Activated CD4-positive, alpha-beta T cell treated with anti-CD3 and anti-CD28 coated beads, Interleukin-2, amount 10 ng/mL, durations not matched to agents 24 days and 14 days (primary cell): ENCODE measurements at regions not wholly inside any gene's neighbourhood (a gene's known extent, or its start where the extent isn't known, plus 50 kb on each side); places are given as distances from the start of the nearest gene placed in this dataset.
"Not testable (repeated sequence)": the region's sequence is repeated elsewhere in the genome, so short reads cannot be mapped to it uniquely, and the experiment has no call there.

Source experiments
- DNase-seq: peaks from one replicate; pipeline ENCODE4 v3.0.0; 2022
- H3K27ac Mint-ChIP-seq: one replicate; pipeline ENCODE4 v1.8.0; 2022; ENCODE audit warnings: mild to moderate bottlenecking, mixed read lengths
- H3K27me3 Mint-ChIP-seq: one replicate; pipeline ENCODE4 v1.8.0; 2022; ENCODE audit warnings: mixed read lengths
- H3K36me3 Mint-ChIP-seq: one replicate; pipeline ENCODE4 v1.8.0; 2022; ENCODE audit warnings: low read depth, mild to moderate bottlenecking, mixed read lengths
- H3K4me1 Mint-ChIP-seq: one replicate; pipeline ENCODE4 v1.8.0; 2021; ENCODE audit warnings: mixed read lengths
- H3K4me3 Mint-ChIP-seq: one replicate; pipeline ENCODE4 v1.8.0; 2022; ENCODE audit warnings: mild to moderate bottlenecking, moderate library complexity, mixed read lengths
- H3K9me3 Mint-ChIP-seq: one replicate; pipeline ENCODE4 v1.8.0; 2021; ENCODE audit warnings: mixed read lengths
- intact Hi-C: fragments of 100-400 bp; cut with micrococcal nuclease; formaldehyde crosslinking; loops from one replicate; pipeline ENCODE4 v1.15.1; 2023

- intact Hi-C loops: no loop called here
- Mint-ChIP-seq H3K36me3 (no peaks in the 10 kb centered on the region), H3K4me1 (peaks cover 4% of the 10 kb centered on the region), H3K4me3 (no peak overlapping the region), H3K27ac (no peak overlapping the region), H3K9me3 (no peaks in the 10 kb centered on the region), H3K27me3 (peaks cover 33% of the 10 kb centered on the region)
- no peak for DNase-seq
Measured at GRCh38 chr14:106528717-106529116, 1002.3 kb downstream of the TMEM121 start.

GRCh38 chr14:106530031-106530422 lies 1003.6 kb downstream of the TMEM121 start:
- no peaks in the 10 kb centered on the region for H3K36me3 Mint-ChIP-seq

DNA sequence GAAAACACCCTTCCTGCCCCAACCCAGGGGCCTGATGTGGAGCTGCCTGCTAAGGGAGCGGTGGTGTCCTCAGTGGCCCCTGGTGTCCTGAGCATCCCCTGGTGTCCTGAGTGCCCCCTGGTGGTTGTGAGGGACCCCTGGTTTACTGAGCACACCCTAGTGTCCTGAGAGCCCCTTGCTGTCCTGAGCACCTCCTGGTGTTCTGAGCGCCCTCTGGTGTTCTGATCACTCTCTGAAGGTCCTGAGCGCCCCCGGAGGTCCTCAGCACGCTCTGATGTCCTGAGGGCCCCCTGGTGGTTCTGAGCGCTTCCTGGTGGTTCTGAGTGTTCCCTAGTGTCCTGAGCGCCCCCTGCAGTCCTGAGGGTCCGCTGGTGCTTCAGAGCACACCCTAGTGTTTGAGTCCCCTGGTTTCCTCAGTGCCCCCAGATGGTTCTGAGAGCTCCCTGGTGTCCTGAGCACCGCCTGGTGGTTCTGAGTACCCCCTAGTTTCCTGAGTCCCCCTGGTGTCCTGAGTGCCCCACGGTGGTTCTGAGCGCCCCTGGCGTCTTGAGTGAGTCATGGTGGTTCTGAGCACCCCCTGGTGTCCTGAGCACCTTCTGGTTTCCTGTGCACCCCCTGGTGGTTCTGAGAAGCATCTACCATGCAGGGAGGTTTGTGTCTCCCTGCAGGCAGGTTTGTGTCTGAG lies 1004.2 kb downstream of the TMEM121 start:
- peaks cover 34% of the 10 kb centered on the region for H3K27me3 Mint-ChIP-seq
- H3K36me3 Mint-ChIP-seq: no peaks in the 10 kb centered on the region
- H3K4me1 Mint-ChIP-seq: peaks cover 4% of the 10 kb centered on the region
- intact Hi-C loops: no loop called here
- DNase-seq: peak; percentile 75
- no peak overlapping the region for H3K27ac Mint-ChIP-seq
- no peak overlapping the region for H3K4me3 Mint-ChIP-seq
- H3K9me3 Mint-ChIP-seq: no peaks in the 10 kb centered on the region

More at GRCh38 chr14:106530031-106530422, 1003.6 kb downstream of the TMEM121 start:
- Mint-ChIP-seq H3K9me3 (no peaks in the 10 kb centered on the region), H3K4me3 (no peak overlapping the region), H3K27me3 (peaks cover 31% of the 10 kb centered on the region), H3K27ac (no peak overlapping the region), H3K4me1 (peaks cover 4% of the 10 kb centered on the region)
- intact Hi-C loops: no loop called here
- no peak for DNase-seq

- peak; percentile 51 for DNase-seq
Measured at GRCh38 chr14:106537597-106537996, 1011.2 kb downstream of the TMEM121 start.

GRCh38 chr14:106538201-106538600 lies 1011.8 kb downstream of the TMEM121 start:
- intact Hi-C loops: no loop called here
- Mint-ChIP-seq H3K4me1 (peaks cover 10% of the 10 kb centered on the region), H3K4me3 (no peak overlapping the region), H3K36me3 (peaks cover 1% of the 10 kb centered on the region), H3K27me3 (peaks cover 53% of the 10 kb centered on the region), H3K27ac (no peak overlapping the region), H3K9me3 (no peaks in the 10 kb centered on the region)
- DNase-seq: no peak

More at GRCh38 chr14:106537597-106537996, 1011.2 kb downstream of the TMEM121 start:
- H3K4me3 Mint-ChIP-seq, H3K27ac Mint-ChIP-seq, H3K36me3 Mint-ChIP-seq, H3K9me3 Mint-ChIP-seq, intact Hi-C loops: not testable (repeated sequence)
- H3K27me3 Mint-ChIP-seq: peaks cover 52% of the 10 kb centered on the region
- H3K4me1 Mint-ChIP-seq: peaks cover 11% of the 10 kb centered on the region

GRCh38 chr14:106547735-106548434 lies 1021.5 kb downstream of the TMEM121 start:
- no peak overlapping the region for H3K4me3 Mint-ChIP-seq
- no peak for DNase-seq
- no peak overlapping the region for H3K27ac Mint-ChIP-seq
- intact Hi-C loops: no loop called here
- H3K9me3 Mint-ChIP-seq: no peaks in the 10 kb centered on the region
- peaks cover 19% of the 10 kb centered on the region for H3K27me3 Mint-ChIP-seq
- peaks cover 7% of the 10 kb centered on the region for H3K4me1 Mint-ChIP-seq
- no peaks in the 10 kb centered on the region for H3K36me3 Mint-ChIP-seq

DNA sequence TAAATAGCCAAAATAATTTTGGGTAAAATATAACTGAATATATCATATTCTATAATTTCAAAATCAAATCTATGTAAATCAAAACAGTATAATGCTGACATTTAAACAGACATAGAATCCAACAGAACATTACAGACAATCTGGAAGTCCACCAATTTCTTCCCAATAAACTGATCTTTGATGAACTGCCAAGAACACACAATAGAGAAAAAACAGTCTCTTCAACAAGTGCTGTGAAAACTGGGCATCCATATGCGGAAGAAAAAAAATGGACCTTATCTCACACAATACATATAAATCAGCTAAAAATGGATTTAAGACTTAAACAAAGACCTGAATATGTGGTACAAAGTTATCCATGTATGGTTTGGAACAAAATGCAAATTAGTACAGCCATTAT lies 1022.7 kb downstream of the TMEM121 start:
- Mint-ChIP-seq H3K27me3 (peaks cover 19% of the 10 kb centered on the region), H3K4me3 (no peak overlapping the region), H3K27ac (no peak overlapping the region), H3K4me1 (peaks cover 7% of the 10 kb centered on the region), H3K36me3 (no peaks in the 10 kb centered on the region), H3K9me3 (no peaks in the 10 kb centered on the region)
- intact Hi-C loops: no loop called here
- DNase-seq: no peak

DNA sequence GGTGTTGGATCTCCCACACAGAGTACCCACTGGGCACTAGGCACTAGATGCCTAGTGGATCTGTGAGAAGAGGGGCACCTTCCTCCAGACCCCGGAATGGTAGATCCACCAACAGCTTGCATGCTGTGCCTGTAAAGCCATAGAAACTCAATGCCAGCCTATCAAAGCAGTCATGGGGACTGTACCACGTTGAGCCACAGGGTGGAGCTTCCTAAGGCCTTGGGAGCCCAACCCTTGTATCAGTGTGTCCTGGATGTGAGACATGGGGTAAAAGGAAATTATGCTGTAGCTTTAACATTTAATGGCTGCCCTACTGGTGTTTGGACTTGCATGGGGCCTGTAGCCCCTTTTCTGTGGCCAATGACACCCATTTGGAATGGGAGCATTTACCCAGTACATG lies 1024.9 kb downstream of the TMEM121 start:
- intact Hi-C loops: no loop called here
- H3K9me3 Mint-ChIP-seq: no peaks in the 10 kb centered on the region
- peaks cover 7% of the 10 kb centered on the region for H3K4me1 Mint-ChIP-seq
- peak; percentile 57 for DNase-seq
- no peaks in the 10 kb centered on the region for H3K36me3 Mint-ChIP-seq
- H3K27ac Mint-ChIP-seq: no peak overlapping the region
- no peak overlapping the region for H3K4me3 Mint-ChIP-seq
- peaks cover 16% of the 10 kb centered on the region for H3K27me3 Mint-ChIP-seq

DNA sequence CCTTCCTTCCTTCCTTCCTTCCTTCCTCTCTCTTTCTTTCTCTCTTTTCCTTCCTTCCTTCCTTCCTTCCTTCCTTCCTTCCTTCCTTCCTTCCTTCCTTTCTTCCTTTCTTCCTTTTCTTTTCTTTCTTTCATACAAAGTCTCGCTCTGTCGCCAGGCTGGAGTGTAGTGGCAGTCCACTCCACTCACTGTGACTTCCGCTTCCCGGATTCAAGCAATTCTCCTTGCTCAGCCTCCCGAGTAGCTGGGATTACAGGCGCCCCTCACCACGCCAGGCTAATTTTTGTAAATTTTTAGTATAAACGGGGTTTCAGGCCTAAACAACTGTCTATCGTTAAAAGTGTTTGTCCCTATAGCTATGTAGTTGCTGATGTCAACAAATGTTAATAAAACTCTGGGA lies 1029.8 kb downstream of the TMEM121 start:
- peak; percentile 40 for DNase-seq
- H3K27ac Mint-ChIP-seq, intact Hi-C loops, H3K4me3 Mint-ChIP-seq, H3K4me1 Mint-ChIP-seq, H3K36me3 Mint-ChIP-seq, H3K9me3 Mint-ChIP-seq: not testable (repeated sequence)
- H3K27me3 Mint-ChIP-seq: peaks cover 22% of the 10 kb centered on the region

GRCh38 chr14:106556665-106557289 lies 1030.4 kb downstream of the TMEM121 start:
- intact Hi-C loops: no loop called here
- Mint-ChIP-seq H3K27ac (no peak overlapping the region), H3K4me1 (no peaks in the 10 kb centered on the region), H3K27me3 (peaks cover 22% of the 10 kb centered on the region), H3K9me3 (no peaks in the 10 kb centered on the region), H3K36me3 (no peaks in the 10 kb centered on the region), H3K4me3 (no peak overlapping the region)
- DNase-seq: peak; percentile 93

DNA sequence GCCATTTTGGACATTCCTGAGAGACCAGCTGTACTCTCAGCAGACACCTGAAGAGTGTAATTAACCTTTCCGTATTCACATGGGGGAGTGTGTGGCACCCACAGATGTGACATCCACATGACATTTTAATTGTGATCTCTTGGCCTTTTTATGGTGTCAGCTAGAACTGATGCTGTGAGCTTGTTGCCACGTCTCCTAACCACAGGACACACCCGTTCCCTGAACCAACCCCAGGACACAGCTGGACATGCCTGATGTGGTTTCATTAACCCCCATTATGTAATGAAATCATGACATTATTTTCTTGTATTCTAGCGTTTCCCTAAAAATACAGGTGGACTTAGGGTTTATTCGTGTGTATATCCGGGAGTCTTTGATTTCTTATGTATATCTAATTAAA lies 1036.1 kb downstream of the TMEM121 start:
- H3K9me3 Mint-ChIP-seq: no peaks in the 10 kb centered on the region
- H3K4me3 Mint-ChIP-seq: no peak overlapping the region
- no peak overlapping the region for H3K27ac Mint-ChIP-seq
- no peaks in the 10 kb centered on the region for H3K36me3 Mint-ChIP-seq
- DNase-seq: peak; percentile 37
- no peaks in the 10 kb centered on the region for H3K4me1 Mint-ChIP-seq
- H3K27me3 Mint-ChIP-seq: peaks cover 35% of the 10 kb centered on the region
- intact Hi-C loops: no loop called here

- intact Hi-C loops: no loop called here
- Mint-ChIP-seq H3K4me1 (no peaks in the 10 kb centered on the region), H3K4me3 (no peak overlapping the region), H3K9me3 (no peaks in the 10 kb centered on the region), H3K36me3 (no peaks in the 10 kb centered on the region), H3K27ac (no peak overlapping the region), H3K27me3 (peaks cover 37% of the 10 kb centered on the region)
- peak; percentile 90 for DNase-seq
Measured at GRCh38 chr14:106564058-106564643, 1037.8 kb downstream of the TMEM121 start.

- Mint-ChIP-seq H3K36me3 (no peaks in the 10 kb centered on the region), H3K9me3 (no peaks in the 10 kb centered on the region), H3K27me3 (peaks cover 21% of the 10 kb centered on the region)
Measured at GRCh38 chr14:106578481-106578880, 1052.1 kb downstream of the TMEM121 start.

DNA sequence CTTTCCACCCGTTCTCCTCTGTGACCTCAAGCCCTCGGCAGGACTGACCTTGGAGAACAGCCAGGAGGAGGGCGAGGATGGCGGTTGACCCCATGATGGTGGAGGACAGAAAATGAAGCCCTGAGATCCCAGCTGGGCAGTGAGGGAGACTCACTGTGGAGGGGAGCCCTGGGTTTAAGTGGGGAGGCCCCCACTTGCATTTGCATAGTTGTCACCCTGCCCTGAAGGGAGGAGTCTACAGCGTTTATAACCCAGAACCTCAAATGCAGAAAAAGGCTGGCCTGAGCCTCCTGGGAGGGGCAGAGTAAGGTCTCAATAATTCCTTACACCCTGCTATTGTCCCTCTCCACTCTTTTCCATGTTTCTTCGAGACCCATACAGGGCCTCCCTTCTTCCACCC lies 1052.7 kb downstream of the TMEM121 start:
- Mint-ChIP-seq H3K4me1 (no peaks in the 10 kb centered on the region), H3K27me3 (peaks cover 17% of the 10 kb centered on the region), H3K36me3 (no peaks in the 10 kb centered on the region), H3K27ac (no peak overlapping the region), H3K4me3 (no peak overlapping the region), H3K9me3 (no peaks in the 10 kb centered on the region)
- intact Hi-C loops: no loop called here
- peak; percentile 39 for DNase-seq

More at GRCh38 chr14:106578481-106578880, 1052.1 kb downstream of the TMEM121 start:
- no peak overlapping the region for H3K27ac Mint-ChIP-seq
- H3K4me1 Mint-ChIP-seq: no peaks in the 10 kb centered on the region
- DNase-seq: no peak
- no peak overlapping the region for H3K4me3 Mint-ChIP-seq
- intact Hi-C loops: no loop called here
